ENCODE measurements at regions not wholly inside any gene's neighbourhood (a gene's known extent, or its start where the extent isn't known, plus 50 kb on each side); places are given as distances from the start of the nearest gene placed in this dataset.

- ATAC-seq (ENCODE audit: low FRiP score in 2 of 2) (no peak), DNase-seq (no peak)
- 75 to 93% methylated on average over 2 of the region's 2 CpGs for WGBS, 2 donors
- no peaks in the 10 kb centered on the region for H3K36me3 ChIP-seq
- no peak overlapping the region for H3K27ac ChIP-seq
- TF ChIP-seq POLR2A (IDR thresholded peaks at IDR 0.05) (no peak), EP300 (IDR thresholded peaks at IDR 0.05) (no peak), CTCF (IDR thresholded peaks at IDR 0.05) (no peak), POLR2AphosphoS5 (IDR thresholded peaks at IDR 0.05) (no peak)
- H3K27me3 ChIP-seq = no peaks in the 10 kb centered on the region
- no peak overlapping the region for H3K4me3 ChIP-seq
- peaks cover 9 to 24% (median 11%) of the 10 kb centered on the region in 4 donors for H3K4me1 ChIP-seq
- no peaks in the 10 kb centered on the region for H3K9me3 ChIP-seq
Measured at GRCh38 chr2:181807526-181807925, 84.0 kb upstream of the ITPRID2 start.

GRCh38 chr2:181810823-181811695 is 80.5 kb upstream of the ITPRID2 start:
- Histone ChIP-seq H3K27me3 (no peaks in the 10 kb centered on the region), H3K27ac (peak overlapping the region; percentile 60 to 79 (median 67)), H3K4me3 (no peak overlapping the region), H3K9me3 (no peaks in the 10 kb centered on the region), H3K4me1 (peaks cover 3 to 19% (median 9%) of the 10 kb centered on the region in 4 donors), H3K36me3 (no peaks in the 10 kb centered on the region)
- ATAC-seq (ENCODE audit: low FRiP score in 2 of 2) (peak; percentile 82 to 86), DNase-seq (peak in 1 of 2 donors; percentile 59)
- WGBS, 2 donors = 30 to 36% methylated on average over 9 of the region's 9 CpGs
- peak in 2 of 4 donors; percentile 67 to 88 for TF ChIP-seq EP300 (IDR thresholded peaks at IDR 0.05)
- peak; percentile 57 to 65 for TF ChIP-seq POLR2AphosphoS5 (IDR thresholded peaks at IDR 0.05)
- TF ChIP-seq POLR2A (IDR thresholded peaks at IDR 0.05) = no peak
- TF ChIP-seq CTCF (IDR thresholded peaks at IDR 0.05) = no peak

GRCh38 chr2:181812106-181812743 is 79.3 kb upstream of the ITPRID2 start:
- no peak for DNase-seq

GRCh38 chr2:181814057-181814491 is 77.5 kb upstream of the ITPRID2 start:
- Histone ChIP-seq H3K36me3 (no peaks in the 10 kb centered on the region), H3K4me1 (peaks cover 3 to 17% (median 7%) of the 10 kb centered on the region in 4 donors), H3K4me3 (no peak overlapping the region), H3K27ac (peak overlapping the region in 1 of 4 donors; percentile 13), H3K9me3 (no peaks in the 10 kb centered on the region), H3K27me3 (no peaks in the 10 kb centered on the region)
- 44 to 68% methylated on average over 3 of the region's 3 CpGs for WGBS, 2 donors
- ATAC-seq (ENCODE audit: low FRiP score in 2 of 2) (peak in 1 of 2 donors; percentile 33), DNase-seq (no peak)
- no peak for TF ChIP-seq CTCF (IDR thresholded peaks at IDR 0.05)
- no peak for TF ChIP-seq EP300 (IDR thresholded peaks at IDR 0.05)
- no peak for TF ChIP-seq POLR2AphosphoS5 (IDR thresholded peaks at IDR 0.05)
- no peak for TF ChIP-seq POLR2A (IDR thresholded peaks at IDR 0.05)

More at GRCh38 chr2:181812106-181812743, 79.3 kb upstream of the ITPRID2 start:
- WGBS, 2 donors = 38 to 61% methylated on average over 2 of the region's 2 CpGs
- no peak for ATAC-seq (ENCODE audit: low FRiP score in 2 of 2)
- no peaks in the 10 kb centered on the region for H3K36me3 ChIP-seq
- peak overlapping the region in 2 of 4 donors; percentile 68 to 71 for H3K27ac ChIP-seq
- TF ChIP-seq CTCF (IDR thresholded peaks at IDR 0.05) (no peak), EP300 (IDR thresholded peaks at IDR 0.05) (no peak), POLR2AphosphoS5 (IDR thresholded peaks at IDR 0.05) (no peak), POLR2A (IDR thresholded peaks at IDR 0.05) (no peak)
- H3K4me1 ChIP-seq = peaks cover 3 to 17% (median 7%) of the 10 kb centered on the region in 4 donors
- H3K9me3 ChIP-seq = no peaks in the 10 kb centered on the region
- H3K4me3 ChIP-seq = no peak overlapping the region
- H3K27me3 ChIP-seq = no peaks in the 10 kb centered on the region

Measured in upper lobe of left lung (tissue), 6 donors.